BLaER1 treated with 17β-estradiol and CSF1 and Interleukin-3, amounts not matched to agents 10 nM and 100 nM (cell line): ENCODE measurements at regions not wholly inside any gene's neighbourhood (a gene's known extent, or its start where the extent isn't known, plus 50 kb on each side); places are given as distances from the start of the nearest gene placed in this dataset.
"Not testable (repeated sequence)": the region's sequence is repeated elsewhere in the genome, so short reads cannot be mapped to it uniquely, and the experiment has no call there.

Source experiments
- H3K27ac ChIP-seq, 11 experiments: shearing (Covaris generic); formaldehyde crosslinking; 2 replicates each; pipeline ENCODE4 v1.8.1; 2022
- H3K27me3 ChIP-seq, 11 experiments: shearing (Covaris generic); formaldehyde crosslinking; 2 replicates each; pipeline ENCODE4 v1.8.1; 2022
- H3K36me3 ChIP-seq, 11 experiments: shearing (Covaris generic); formaldehyde crosslinking; 2 replicates each; pipeline ENCODE4 v1.8.1; 2022
- H3K4me1 ChIP-seq, 10 experiments: shearing (Covaris generic); formaldehyde crosslinking; 2 replicates each; pipeline ENCODE4 v1.8.1; 2022
- H3K4me2 ChIP-seq, 11 experiments: shearing (Covaris generic); formaldehyde crosslinking; 2 replicates each; pipeline ENCODE4 v1.8.1; 2022
- H3K4me3 ChIP-seq, 10 experiments: shearing (Covaris generic); formaldehyde crosslinking; 2 replicates each; pipeline ENCODE4 v1.8.1; 2022
- H3K9ac ChIP-seq, 11 experiments: shearing (Covaris generic); formaldehyde crosslinking; 2 replicates each; pipeline ENCODE4 v1.8.1; 2022
- H3K9me3 ChIP-seq, 11 experiments: shearing (Covaris generic); formaldehyde crosslinking; replicated peaks in 1 of 11; 2 replicates each; pipeline ENCODE4 v1.8.1; 2022
- H4K20me1 ChIP-seq, 11 experiments: shearing (Covaris generic); formaldehyde crosslinking; 2 replicates each; pipeline ENCODE4 v1.8.1; 2022
- Cebpa-rat ChIP-seq, 11 experiments: shearing (Covaris generic); IDR thresholded peaks; 2 replicates each; pipeline ENCODE4 v1.8.1; 2022

- no peak for TF ChIP-seq Cebpa-rat (IDR thresholded peaks at IDR 0.05)
Measured at GRCh38 chr18:42330296-42330695, 375.3 kb downstream of the PIK3C3 start.

DNA sequence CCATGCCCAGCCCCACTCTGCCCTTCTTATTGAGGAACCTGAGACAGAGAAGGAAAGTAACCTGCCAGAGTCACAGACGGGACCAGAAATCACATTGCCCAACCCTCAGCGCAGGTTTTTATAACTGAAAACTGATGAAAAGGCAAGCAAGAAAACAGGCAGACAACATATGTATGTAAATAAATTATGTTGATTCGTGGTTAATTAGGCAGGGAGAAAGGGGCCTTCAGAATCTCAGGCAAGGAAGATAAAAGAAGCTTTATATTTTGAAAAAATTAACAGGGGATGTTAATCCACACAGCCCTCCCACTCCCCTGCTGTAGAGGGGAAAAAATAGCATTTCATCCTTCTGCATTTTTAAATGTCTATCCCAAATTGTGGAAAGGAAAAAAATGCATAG, 378.5 kb downstream of the PIK3C3 start:
- H3K4me1 ChIP-seq: no peaks in the 10 kb centered on the region
- H3K36me3 ChIP-seq: no peaks in the 10 kb centered on the region
- no peak overlapping the region for H3K27ac ChIP-seq
- H3K4me3 ChIP-seq: no peak overlapping the region
- H3K4me2 ChIP-seq: no peak overlapping the region
- no peak for TF ChIP-seq Cebpa-rat (IDR thresholded peaks at IDR 0.05)
- no peak overlapping the region for H3K9ac ChIP-seq
- no peaks in the 10 kb centered on the region for H4K20me1 ChIP-seq
- H3K9me3 ChIP-seq: peaks cover 3 to 20% (median 14%) of the 10 kb centered on the region in 11 experiments; a peak in 14 of 22 replicates
- H3K27me3 ChIP-seq: no peaks in the 10 kb centered on the region

More at GRCh38 chr18:42330296-42330695, 375.3 kb downstream of the PIK3C3 start:
- no peak overlapping the region for H3K27ac ChIP-seq
- H3K9me3 ChIP-seq: no peaks in the 10 kb centered on the region
- no peak overlapping the region for H3K9ac ChIP-seq
- H3K4me1 ChIP-seq: no peaks in the 10 kb centered on the region
- no peaks in the 10 kb centered on the region for H3K27me3 ChIP-seq
- no peaks in the 10 kb centered on the region for H4K20me1 ChIP-seq
- H3K36me3 ChIP-seq: no peaks in the 10 kb centered on the region
- no peak overlapping the region for H3K4me3 ChIP-seq
- no peak overlapping the region for H3K4me2 ChIP-seq

GRCh38 chr18:42334931-42335330, 379.9 kb downstream of the PIK3C3 start:
- Histone ChIP-seq H4K20me1 (no peaks in the 10 kb centered on the region), H3K9me3 (peaks cover 3 to 20% (median 14%) of the 10 kb centered on the region in 11 experiments; a peak in 14 of 22 replicates), H3K4me3 (no peak overlapping the region), H3K4me1 (no peaks in the 10 kb centered on the region), H3K36me3 (no peaks in the 10 kb centered on the region), H3K27me3 (no peaks in the 10 kb centered on the region), H3K9ac (no peak overlapping the region), H3K27ac (no peak overlapping the region), H3K4me2 (no peak overlapping the region)
- no peak for TF ChIP-seq Cebpa-rat (IDR thresholded peaks at IDR 0.05)

GRCh38 chr18:42336139-42336538, 381.1 kb downstream of the PIK3C3 start:
- TF ChIP-seq Cebpa-rat (IDR thresholded peaks at IDR 0.05): no peak
- peaks cover 3 to 20% (median 14%) of the 10 kb centered on the region in 11 experiments; a peak in 14 of 22 replicates for H3K9me3 ChIP-seq
- no peak overlapping the region for H3K9ac ChIP-seq

DNA sequence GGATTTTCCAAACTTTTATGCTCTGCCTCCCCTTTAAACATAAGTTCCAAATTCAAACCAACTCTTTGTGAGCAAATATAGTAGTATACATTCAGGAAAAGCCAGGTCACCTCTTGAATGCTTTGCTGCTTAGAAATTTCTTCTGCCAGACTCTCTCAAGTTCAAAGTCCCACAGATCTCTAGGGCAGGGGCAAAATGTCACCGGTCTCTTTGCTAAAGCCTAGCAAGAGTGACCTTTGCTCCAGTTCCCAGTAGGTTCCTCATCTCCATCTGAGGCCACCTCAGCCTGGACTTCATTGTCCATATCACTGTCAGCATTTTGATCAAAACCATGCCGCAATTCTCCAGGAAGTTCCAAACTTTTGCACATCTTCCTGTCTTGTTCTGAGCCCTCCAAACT, 382.3 kb downstream of the PIK3C3 start:
- not testable (repeated sequence) for H4K20me1 ChIP-seq, H3K4me2 ChIP-seq, H3K4me3 ChIP-seq, H3K36me3 ChIP-seq, H3K9ac ChIP-seq, H3K27me3 ChIP-seq, H3K4me1 ChIP-seq, H3K27ac ChIP-seq
- peaks cover 3 to 20% (median 14%) of the 10 kb centered on the region in 11 experiments; a peak in 14 of 22 replicates for H3K9me3 ChIP-seq

More at GRCh38 chr18:42336139-42336538, 381.1 kb downstream of the PIK3C3 start:
- no peak overlapping the region for H3K4me2 ChIP-seq
- H4K20me1 ChIP-seq: no peaks in the 10 kb centered on the region
- H3K36me3 ChIP-seq: no peaks in the 10 kb centered on the region
- H3K27me3 ChIP-seq: no peaks in the 10 kb centered on the region
- H3K4me3 ChIP-seq: no peak overlapping the region
- H3K27ac ChIP-seq: no peak overlapping the region
- no peaks in the 10 kb centered on the region for H3K4me1 ChIP-seq

- Histone ChIP-seq H3K9ac (no peak overlapping the region), H3K4me2 (no peak overlapping the region), H3K4me1 (no peaks in the 10 kb centered on the region), H3K27me3 (no peaks in the 10 kb centered on the region), H3K36me3 (no peaks in the 10 kb centered on the region), H4K20me1 (no peaks in the 10 kb centered on the region), H3K4me3 (no peak overlapping the region), H3K27ac (no peak overlapping the region), H3K9me3 (peaks cover 3 to 20% (median 14%) of the 10 kb centered on the region in 11 experiments; a peak in 14 of 22 replicates)
- TF ChIP-seq Cebpa-rat (IDR thresholded peaks at IDR 0.05): no peak
Measured at GRCh38 chr18:42338683-42339082, 383.6 kb downstream of the PIK3C3 start.

GRCh38 chr18:42339372-42339771, 384.3 kb downstream of the PIK3C3 start:
- H3K27me3 ChIP-seq: no peaks in the 10 kb centered on the region
- TF ChIP-seq Cebpa-rat (IDR thresholded peaks at IDR 0.05): no peak
- H3K27ac ChIP-seq: no peak overlapping the region
- no peak overlapping the region for H3K9ac ChIP-seq
- no peaks in the 10 kb centered on the region for H4K20me1 ChIP-seq
- H3K4me1 ChIP-seq: no peaks in the 10 kb centered on the region
- H3K9me3 ChIP-seq: peaks cover 3 to 20% (median 14%) of the 10 kb centered on the region in 11 experiments; a peak in 14 of 22 replicates
- H3K4me2 ChIP-seq: no peak overlapping the region
- H3K36me3 ChIP-seq: no peaks in the 10 kb centered on the region
- no peak overlapping the region for H3K4me3 ChIP-seq

DNA sequence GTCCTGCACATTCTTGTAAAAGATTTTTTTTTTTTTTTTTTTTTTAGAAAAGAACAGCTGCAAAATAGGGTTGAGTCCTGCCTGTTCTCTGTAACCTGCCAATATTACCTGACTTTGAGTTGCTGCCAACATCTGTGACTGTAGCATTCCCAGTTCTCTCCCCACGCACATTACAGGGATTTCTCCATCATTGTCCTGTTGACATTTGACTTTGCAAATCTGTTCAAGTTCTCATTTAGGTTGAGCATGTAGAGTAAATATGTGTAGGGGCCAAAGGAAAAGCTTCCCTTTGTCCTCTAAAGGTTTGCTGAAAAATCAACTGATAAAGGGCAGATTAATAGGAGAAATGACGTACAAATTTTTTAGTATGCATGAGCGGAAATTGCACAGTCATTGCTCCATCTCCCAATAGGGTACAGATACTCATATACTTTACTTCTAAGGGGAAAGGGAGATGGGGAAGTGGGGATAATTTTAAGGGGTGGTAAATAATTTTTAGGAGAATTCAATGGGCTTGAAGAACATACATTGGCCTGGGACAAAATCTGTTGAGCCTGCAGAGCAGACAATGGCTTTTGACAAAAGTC, 385.5 kb downstream of the PIK3C3 start:
- Histone ChIP-seq H3K27me3 (no peaks in the 10 kb centered on the region), H4K20me1 (no peaks in the 10 kb centered on the region), H3K36me3 (no peaks in the 10 kb centered on the region), H3K4me1 (no peaks in the 10 kb centered on the region), H3K9ac (no peak overlapping the region), H3K4me2 (no peak overlapping the region), H3K9me3 (peaks cover 3 to 20% (median 14%) of the 10 kb centered on the region in 11 experiments; a peak in 14 of 22 replicates), H3K27ac (no peak overlapping the region), H3K4me3 (no peak overlapping the region)
- TF ChIP-seq Cebpa-rat (IDR thresholded peaks at IDR 0.05): no peak

DNA sequence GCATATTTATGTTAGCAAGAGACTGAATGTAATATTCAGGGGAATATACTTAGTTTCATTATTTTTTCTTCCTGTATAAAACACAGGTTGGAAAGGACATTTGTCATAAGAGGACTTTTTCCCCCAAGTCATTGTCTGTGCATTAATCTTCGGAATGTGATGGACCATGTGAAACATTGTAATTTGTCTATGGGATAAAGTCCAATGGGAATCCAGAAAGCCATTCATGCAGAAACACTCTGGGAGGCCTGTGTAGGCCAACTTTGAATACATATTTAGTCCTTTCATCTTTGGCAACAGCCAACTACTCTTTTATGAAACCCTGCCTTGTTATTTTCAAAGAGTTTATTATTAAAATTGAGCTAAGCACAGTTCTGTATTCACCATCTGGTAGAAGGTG, 386.4 kb downstream of the PIK3C3 start:
- TF ChIP-seq Cebpa-rat (IDR thresholded peaks at IDR 0.05): no peak
- no peaks in the 10 kb centered on the region for H3K36me3 ChIP-seq

DNA sequence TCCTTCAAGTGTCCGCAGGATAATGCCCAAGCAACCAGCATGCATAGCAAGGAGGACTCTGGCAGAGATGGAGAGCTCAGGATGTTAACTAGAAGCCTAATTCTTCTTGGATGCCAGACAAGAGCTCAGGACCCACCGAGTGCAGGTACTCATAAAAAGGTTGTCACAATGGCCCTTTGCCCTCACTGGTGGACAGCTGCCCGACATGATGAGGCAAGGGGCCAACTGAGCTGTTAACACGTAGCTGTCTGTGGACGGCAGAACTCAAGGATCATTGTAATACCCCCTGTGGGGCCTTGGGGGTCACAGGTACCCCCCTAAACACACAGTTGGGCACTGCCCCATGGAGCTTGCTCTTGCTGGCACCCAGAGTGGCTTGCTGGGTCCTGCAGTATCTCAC, 393.7 kb downstream of the PIK3C3 start:
- Histone ChIP-seq H3K9ac (no peak overlapping the region), H3K36me3 (no peaks in the 10 kb centered on the region), H3K9me3 (no peaks in the 10 kb centered on the region), H4K20me1 (no peaks in the 10 kb centered on the region), H3K4me1 (no peaks in the 10 kb centered on the region), H3K27ac (no peak overlapping the region), H3K4me3 (no peak overlapping the region), H3K4me2 (no peak overlapping the region), H3K27me3 (no peaks in the 10 kb centered on the region)
- no peak for TF ChIP-seq Cebpa-rat (IDR thresholded peaks at IDR 0.05)

More for the DNA sequence above, 386.4 kb downstream of the PIK3C3 start:
- H3K27me3 ChIP-seq: no peaks in the 10 kb centered on the region
- H4K20me1 ChIP-seq: no peaks in the 10 kb centered on the region
- no peak overlapping the region for H3K4me3 ChIP-seq
- no peak overlapping the region for H3K9ac ChIP-seq
- H3K4me2 ChIP-seq: no peak overlapping the region
- H3K9me3 ChIP-seq: peaks cover 3 to 17% (median 14%) of the 10 kb centered on the region in 11 experiments; a peak in 14 of 22 replicates
- H3K27ac ChIP-seq: no peak overlapping the region
- no peaks in the 10 kb centered on the region for H3K4me1 ChIP-seq
